Mesendoderm (in vitro differentiated cells): ENCODE measurements at regions not wholly inside any gene's neighbourhood (a gene's known extent, or its start where the extent isn't known, plus 50 kb on each side); places are given as distances from the start of the nearest gene placed in this dataset.

Experiments
- DNase-seq: peaks from one replicate; pipeline ENCODE4 v3.0.0; 2013
- H2AK5ac ChIP-seq: 2 replicates; pipeline ENCODE4 v1.6.1; 2013; ENCODE audit warnings: low read length, inconsistent platforms
- H2BK120ac ChIP-seq: 2 replicates; pipeline ENCODE4 v1.6.1; 2013; ENCODE audit warnings: low read depth, mild to moderate bottlenecking, low read length, moderate library complexity, mixed read lengths
- H2BK15ac ChIP-seq: replicated peaks from 2 replicates; pipeline ENCODE4 v1.6.1; 2013; ENCODE audit warnings: low read depth, mild to moderate bottlenecking, moderate library complexity
- H2BK5ac ChIP-seq: 2 replicates; pipeline ENCODE4 v1.6.1; 2013; ENCODE audit warnings: low read length, inconsistent platforms
- H3K18ac ChIP-seq: 2 replicates; pipeline ENCODE4 v1.6.1; 2013; ENCODE audit warnings: mild to moderate bottlenecking, low read length, mixed read lengths
- H3K23ac ChIP-seq: one replicate; pipeline ENCODE4 v1.6.1; 2013; ENCODE audit warnings: low read length
- H3K27ac ChIP-seq: 2 replicates; pipeline ENCODE4 v1.5.1; 2013; ENCODE audit warnings: low read depth, mild to moderate bottlenecking, inconsistent platforms, low read length, moderate library complexity
- H3K27me3 ChIP-seq: 2 replicates; pipeline ENCODE4 v1.6.1; 2013; ENCODE audit warnings: low read length, control low read depth, mild to moderate bottlenecking, inconsistent platforms; ENCODE audit not compliant: insufficient read depth, poor library complexity
- H3K36me3 ChIP-seq: 2 replicates; pipeline ENCODE4 v1.6.1; 2013; ENCODE audit warnings: low read length, inconsistent platforms; ENCODE audit not compliant: control insufficient read depth, insufficient read depth
- H3K4ac ChIP-seq: one replicate; pipeline ENCODE4 v1.6.1; 2013; ENCODE audit warnings: low read depth, mild to moderate bottlenecking, low read length, moderate library complexity
- H3K4me1 ChIP-seq: 2 replicates; pipeline ENCODE4 v1.6.1; 2013; ENCODE audit warnings: low read depth, low read length, inconsistent platforms; ENCODE audit not compliant: control insufficient read depth
- H3K4me2 ChIP-seq: 2 replicates; pipeline ENCODE4 v1.6.1; 2013; ENCODE audit warnings: low read length
- H3K4me3 ChIP-seq: 2 replicates; pipeline ENCODE4 v1.5.1; 2013; ENCODE audit warnings: mild to moderate bottlenecking, low read length
- H3K56ac ChIP-seq: one replicate; pipeline ENCODE4 v1.6.1; 2013; ENCODE audit warnings: low read length
- H3K79me1 ChIP-seq: 2 replicates; pipeline ENCODE4 v1.6.1; 2013; ENCODE audit warnings: low read length, inconsistent platforms
- H3K79me2 ChIP-seq: 2 replicates; pipeline ENCODE4 v1.6.1; 2013; ENCODE audit warnings: mild to moderate bottlenecking, low read length; ENCODE audit not compliant: control insufficient read depth, insufficient read depth
- H3K9ac ChIP-seq: 2 replicates; pipeline ENCODE4 v1.6.1; 2013; ENCODE audit warnings: low read length, inconsistent platforms
- H4K5ac ChIP-seq: one replicate; pipeline ENCODE4 v1.6.1; 2013; ENCODE audit warnings: low read length
- H4K8ac ChIP-seq: one replicate; pipeline ENCODE4 v1.6.1; 2013; ENCODE audit warnings: low read depth, mild to moderate bottlenecking, control low read depth, low read length, moderate library complexity
- WGBS: extraction: QIAGEN DNeasy Blood & Tissue Kit; methylation state at CpG from one replicate; pipeline ENCODE4 v1.1.7; 2013; ENCODE audit warnings: low lambda C conversion rate, missing lambda C conversion rate; ENCODE audit not compliant: insufficient coverage; ENCODE audit errors: extremely low coverage; 5-methylcytosine and 5-hydroxymethylcytosine counted together

- no peak overlapping the region for H3K4ac ChIP-seq
- no peaks in the 10 kb centered on the region for H3K36me3 ChIP-seq
- H3K4me3 ChIP-seq, result no peak overlapping the region
- H2AK5ac ChIP-seq, result no peak overlapping the region
- no peak overlapping the region for H4K8ac ChIP-seq
- no peaks in the 10 kb centered on the region for H3K27me3 ChIP-seq
- DNase-seq, result peak; percentile 49
- no peaks in the 10 kb centered on the region for H3K79me1 ChIP-seq
- no peak overlapping the region for H2BK15ac ChIP-seq
- H3K18ac ChIP-seq, result no peak overlapping the region
- no peak overlapping the region for H2BK5ac ChIP-seq
- H3K4me2 ChIP-seq, result no peak overlapping the region
- no peak overlapping the region for H3K56ac ChIP-seq
- H3K4me1 ChIP-seq, result no peaks in the 10 kb centered on the region
- no peaks in the 10 kb centered on the region for H3K79me2 ChIP-seq
- no peak overlapping the region for H4K5ac ChIP-seq
- H3K27ac ChIP-seq, result no peak overlapping the region
- H3K9ac ChIP-seq, result no peak overlapping the region
- no peak overlapping the region for H3K23ac ChIP-seq
- H2BK120ac ChIP-seq, result no peak overlapping the region
Measured at GRCh38 chr1:177854951-177855350, 114.9 kb downstream of the SEC16B start.

- no peaks in the 10 kb centered on the region for H3K79me1 ChIP-seq
- WGBS, result no CpG with 5 or more reads among the region's 3 CpGs
Measured at GRCh38 chr1:177849579-177850290, 120.1 kb downstream of the SEC16B start.

GRCh38 chr1:177849130-177849529 is 120.7 kb downstream of the SEC16B start:
- Histone ChIP-seq H3K4me3 (no peak overlapping the region), H3K4ac (no peak overlapping the region), H3K36me3 (no peaks in the 10 kb centered on the region), H2BK5ac (no peak overlapping the region), H3K23ac (no peak overlapping the region), H4K8ac (no peak overlapping the region), H3K27me3 (no peaks in the 10 kb centered on the region), H2AK5ac (no peak overlapping the region), H3K56ac (no peak overlapping the region), H3K4me1 (no peaks in the 10 kb centered on the region), H2BK120ac (no peak overlapping the region), H3K18ac (no peak overlapping the region), H3K27ac (no peak overlapping the region), H3K79me2 (no peaks in the 10 kb centered on the region), H3K79me1 (no peaks in the 10 kb centered on the region), H3K4me2 (no peak overlapping the region), H2BK15ac (no peak overlapping the region), H4K5ac (no peak overlapping the region), H3K9ac (no peak overlapping the region)
- no peak for DNase-seq

More at GRCh38 chr1:177849579-177850290, 120.1 kb downstream of the SEC16B start:
- Histone ChIP-seq H3K23ac (no peak overlapping the region), H3K4ac (no peak overlapping the region), H3K79me2 (no peaks in the 10 kb centered on the region), H3K36me3 (no peaks in the 10 kb centered on the region), H3K27me3 (no peaks in the 10 kb centered on the region), H2BK120ac (no peak overlapping the region), H3K9ac (no peak overlapping the region), H2BK15ac (no peak overlapping the region), H2BK5ac (no peak overlapping the region), H3K4me1 (no peaks in the 10 kb centered on the region), H3K56ac (no peak overlapping the region), H3K4me2 (no peak overlapping the region), H3K4me3 (no peak overlapping the region), H2AK5ac (no peak overlapping the region), H4K5ac (no peak overlapping the region), H3K18ac (no peak overlapping the region), H4K8ac (no peak overlapping the region), H3K27ac (no peak overlapping the region)
- no peak for DNase-seq

GRCh38 chr1:177848577-177848976 is 121.3 kb downstream of the SEC16B start:
- Histone ChIP-seq H3K4ac (no peak overlapping the region), H3K56ac (no peak overlapping the region), H2AK5ac (no peak overlapping the region), H2BK5ac (no peak overlapping the region), H3K79me2 (no peaks in the 10 kb centered on the region), H3K27ac (no peak overlapping the region), H3K36me3 (no peaks in the 10 kb centered on the region), H2BK15ac (no peak overlapping the region), H3K4me2 (no peak overlapping the region), H3K79me1 (no peaks in the 10 kb centered on the region), H4K5ac (no peak overlapping the region), H3K23ac (no peak overlapping the region), H3K9ac (no peak overlapping the region), H2BK120ac (no peak overlapping the region), H3K18ac (no peak overlapping the region), H3K4me1 (no peaks in the 10 kb centered on the region), H3K4me3 (no peak overlapping the region), H4K8ac (no peak overlapping the region), H3K27me3 (no peaks in the 10 kb centered on the region)
- WGBS, result no CpG with 5 or more reads among the region's 4 CpGs
- DNase-seq, result no peak

- Histone ChIP-seq H3K18ac (no peak overlapping the region), H2BK15ac (no peak overlapping the region), H3K4ac (no peak overlapping the region), H2BK120ac (no peak overlapping the region), H4K5ac (no peak overlapping the region), H3K27me3 (no peaks in the 10 kb centered on the region), H3K36me3 (no peaks in the 10 kb centered on the region), H2BK5ac (no peak overlapping the region), H3K27ac (no peak overlapping the region), H3K79me2 (no peaks in the 10 kb centered on the region), H2AK5ac (no peak overlapping the region), H4K8ac (no peak overlapping the region), H3K79me1 (no peaks in the 10 kb centered on the region), H3K4me3 (no peak overlapping the region), H3K23ac (no peak overlapping the region), H3K9ac (no peak overlapping the region), H3K4me2 (no peak overlapping the region), H3K4me1 (no peaks in the 10 kb centered on the region), H3K56ac (no peak overlapping the region)
- no peak for DNase-seq
- no CpG with 5 or more reads among the region's 5 CpGs for WGBS
Measured at GRCh38 chr1:177847843-177848242, 122.0 kb downstream of the SEC16B start.

GRCh38 chr1:177838907-177839485 is 130.9 kb downstream of the SEC16B start:
- H3K56ac ChIP-seq, result no peak overlapping the region
- no peaks in the 10 kb centered on the region for H3K4me1 ChIP-seq
- no CpG with 5 or more reads among the region's 8 CpGs for WGBS
- no peak overlapping the region for H4K5ac ChIP-seq
- H3K23ac ChIP-seq, result no peak overlapping the region
- no peak overlapping the region for H3K18ac ChIP-seq
- H3K4me3 ChIP-seq, result no peak overlapping the region
- no peak overlapping the region for H2BK5ac ChIP-seq
- no peak for DNase-seq
- no peak overlapping the region for H3K9ac ChIP-seq
- no peak overlapping the region for H3K4ac ChIP-seq
- no peak overlapping the region for H3K27ac ChIP-seq
- no peaks in the 10 kb centered on the region for H3K27me3 ChIP-seq
- H2BK120ac ChIP-seq, result no peak overlapping the region
- H4K8ac ChIP-seq, result no peak overlapping the region
- H3K36me3 ChIP-seq, result no peaks in the 10 kb centered on the region
- H2BK15ac ChIP-seq, result no peak overlapping the region
- H2AK5ac ChIP-seq, result no peak overlapping the region
- H3K79me2 ChIP-seq, result no peaks in the 10 kb centered on the region
- no peak overlapping the region for H3K4me2 ChIP-seq
- no peaks in the 10 kb centered on the region for H3K79me1 ChIP-seq
